DOHH2 (cell line): ENCODE measurements at regions not wholly inside any gene's neighbourhood (a gene's known extent, or its start where the extent isn't known, plus 50 kb on each side); places are given as distances from the start of the nearest gene placed in this dataset.

Source experiments
- H3F3A ChIP-seq: fragments of 200-600 bp; sonication (generic), shearing (Covaris generic); 2 replicates; pipeline ENCODE4 v1.6.0; 2016; ENCODE audit warnings: antibody characterized with exemption, mild to moderate bottlenecking; ENCODE audit not compliant: control insufficient read depth, insufficient read depth
- H3K27ac ChIP-seq: fragments of 200-600 bp; sonication (generic); 2 replicates; pipeline ENCODE4 v1.5.1; 2014; ENCODE audit warnings: low read depth, mild to moderate bottlenecking, low read length, moderate library complexity
- H3K27me3 ChIP-seq: fragments of 200-600 bp; sonication (generic); 2 replicates; pipeline ENCODE4 v1.6.1; 2014; ENCODE audit warnings: mild to moderate bottlenecking, low read length, mixed read lengths; ENCODE audit not compliant: control insufficient read depth
- H3K36me3 ChIP-seq: fragments of 200-600 bp; sonication (generic); 2 replicates; pipeline ENCODE4 v1.6.1; 2014; ENCODE audit warnings: mild to moderate bottlenecking, low read length, moderate library complexity, mixed read lengths; ENCODE audit not compliant: control insufficient read depth
- H3K4me1 ChIP-seq: fragments of 200-600 bp; sonication (generic); 2 replicates; pipeline ENCODE4 v1.6.1; 2014; ENCODE audit warnings: mild to moderate bottlenecking, low read length, mixed read lengths; ENCODE audit not compliant: control insufficient read depth
- H3K4me2 ChIP-seq: fragments of 200-600 bp; sonication (generic); 2 replicates; pipeline ENCODE4 v1.6.0; 2014; ENCODE audit warnings: mild to moderate bottlenecking, low read length, moderate library complexity
- H3K4me3 ChIP-seq: fragments of 200-600 bp; sonication (generic); 2 replicates; pipeline ENCODE4 v1.5.1; 2014; ENCODE audit warnings: mild to moderate bottlenecking, low read length, mixed read lengths
- H3K79me2 ChIP-seq: fragments of 200-600 bp; sonication (generic); 2 replicates; pipeline ENCODE4 v1.6.1; 2014; ENCODE audit warnings: mild to moderate bottlenecking, low read length, mixed read lengths; ENCODE audit not compliant: control insufficient read depth
- H3K9me2 ChIP-seq: fragments of 200-600 bp; sonication (generic); replicated peaks from 2 replicates; pipeline ENCODE4 v1.6.1; 2014; ENCODE audit warnings: mild to moderate bottlenecking, low read length, mixed read lengths; ENCODE audit not compliant: control insufficient read depth
- H3K9me3 ChIP-seq: fragments of 200-600 bp; sonication (generic); 2 replicates; pipeline ENCODE4 v1.6.1; 2014; ENCODE audit warnings: antibody characterized with exemption, low read length, mixed read lengths; ENCODE audit not compliant: control insufficient read depth, insufficient read depth
- H4K20me1 ChIP-seq: fragments of 200-600 bp; sonication (generic); 2 replicates; pipeline ENCODE4 v1.6.0; 2014; ENCODE audit warnings: low read depth, mild to moderate bottlenecking, antibody characterized with exemption, low read length, moderate library complexity; ENCODE audit not compliant: control insufficient read depth, insufficient read depth
- CTCF ChIP-seq: fragments of 200-600 bp; sonication (generic); IDR thresholded peaks from one replicate; pipeline ENCODE4 v1.5.1; 2014; ENCODE audit warnings: antibody characterized with exemption, mild to moderate bottlenecking, low read depth, low read length; ENCODE audit not compliant: poor library complexity, severe bottlenecking
- EZH2phosphoT487 ChIP-seq: fragments of 200-600 bp; sonication (generic); IDR thresholded peaks from 2 replicates; pipeline ENCODE4 v1.6.1; 2017; ENCODE audit warnings: borderline replicate concordance, mild to moderate bottlenecking, antibody characterized with exemption, low read length, moderate library complexity, mixed read lengths

- H3K36me3 ChIP-seq, result no peaks in the 10 kb centered on the region
These were observed 333.8 kb downstream of the DMRT2 start for GRCh38 chr9:1383899-1384455.

GRCh38 chr9:1384816-1385215 is 334.7 kb downstream of the DMRT2 start:
- Histone ChIP-seq H3K4me3 (no peak overlapping the region), H3F3A (no peaks in the 10 kb centered on the region), H3K36me3 (no peaks in the 10 kb centered on the region), H4K20me1 (no peaks in the 10 kb centered on the region), H3K9me3 (no peaks in the 10 kb centered on the region), H3K27me3 (no peaks in the 10 kb centered on the region), H3K4me1 (no peaks in the 10 kb centered on the region), H3K27ac (no peak overlapping the region), H3K79me2 (no peaks in the 10 kb centered on the region), H3K9me2 (no peaks in the 10 kb centered on the region), H3K4me2 (no peak overlapping the region)
- TF ChIP-seq CTCF (no peak), EZH2phosphoT487 (no peak)

More at GRCh38 chr9:1383899-1384455, 333.8 kb downstream of the DMRT2 start:
- Histone ChIP-seq H3K9me2 (no peaks in the 10 kb centered on the region), H3F3A (no peaks in the 10 kb centered on the region), H3K9me3 (no peaks in the 10 kb centered on the region), H3K27ac (no peak overlapping the region), H3K4me2 (no peak overlapping the region), H3K27me3 (no peaks in the 10 kb centered on the region), H3K4me1 (no peaks in the 10 kb centered on the region), H3K4me3 (no peak overlapping the region), H4K20me1 (no peaks in the 10 kb centered on the region), H3K79me2 (no peaks in the 10 kb centered on the region)
- no peak for TF ChIP-seq CTCF
- TF ChIP-seq EZH2phosphoT487, result no peak

GRCh38 chr9:1386420-1386819 is 336.3 kb downstream of the DMRT2 start:
- Histone ChIP-seq H3K9me2 (no peaks in the 10 kb centered on the region), H4K20me1 (no peaks in the 10 kb centered on the region), H3K79me2 (no peaks in the 10 kb centered on the region), H3K4me1 (no peaks in the 10 kb centered on the region), H3K9me3 (no peaks in the 10 kb centered on the region), H3K4me3 (no peak overlapping the region), H3K36me3 (no peaks in the 10 kb centered on the region), H3K4me2 (no peak overlapping the region), H3K27me3 (no peaks in the 10 kb centered on the region), H3F3A (no peaks in the 10 kb centered on the region), H3K27ac (no peak overlapping the region)
- TF ChIP-seq EZH2phosphoT487, result no peak
- TF ChIP-seq CTCF, result no peak
